Ramos (cell line): ENCODE measurements at regions not wholly inside any gene's neighbourhood (a gene's known extent, or its start where the extent isn't known, plus 50 kb on each side); places are given as distances from the start of the nearest gene placed in this dataset.
"Not testable (repeated sequence)": the region's sequence is repeated elsewhere in the genome, so short reads cannot be mapped to it uniquely, and the experiment has no call there.

Experiments
- in situ Hi-C: fragments of 300-500 bp; cut with MboI; formaldehyde crosslinking; loops from one replicate; pipeline ENCODE4 v1.14.3; 2022; ENCODE audit warnings: low sequenced_read_pairs; ENCODE audit not compliant: unreplicated experiment

DNA sequence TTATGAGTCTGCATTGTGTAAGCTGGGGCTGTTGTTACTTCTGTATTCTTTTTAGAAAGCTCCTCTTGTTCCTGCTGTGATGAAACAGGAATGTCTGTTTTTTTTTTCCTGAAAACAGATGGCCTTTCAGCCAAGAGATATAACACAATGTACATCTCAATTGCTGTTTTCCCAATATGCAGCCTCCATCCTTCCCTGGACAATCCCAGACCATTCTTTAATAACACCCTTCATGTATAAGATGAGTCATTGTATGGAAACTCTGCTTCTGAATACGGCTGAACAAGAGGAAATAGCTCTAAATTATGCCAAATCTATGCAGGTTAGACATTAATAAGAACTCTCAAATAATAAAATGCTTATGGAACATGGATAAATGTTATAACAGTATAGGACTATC is 60.2 kb upstream of the LRRC4C start:
- in situ Hi-C loops = no loop called here

DNA sequence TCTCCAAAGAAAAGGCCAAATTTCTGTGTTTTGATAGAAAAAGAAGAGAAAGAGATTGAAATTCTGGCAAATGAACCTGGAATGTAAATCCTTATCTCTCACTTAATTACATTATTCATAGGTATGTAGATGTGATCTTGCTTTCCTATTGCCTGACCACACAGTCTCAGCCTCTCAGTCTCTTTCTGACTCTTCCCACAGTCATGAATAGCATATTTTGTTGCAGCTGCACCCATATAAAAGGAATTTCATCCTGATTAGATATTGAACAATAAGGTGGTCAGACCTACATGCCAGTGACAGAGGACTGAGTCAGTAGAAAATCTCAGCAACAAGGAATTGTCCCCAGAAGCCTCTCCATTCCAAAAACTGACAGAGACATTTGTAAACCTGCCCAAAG is 62.9 kb upstream of the LRRC4C start:
- in situ Hi-C loops = no loop called here

DNA sequence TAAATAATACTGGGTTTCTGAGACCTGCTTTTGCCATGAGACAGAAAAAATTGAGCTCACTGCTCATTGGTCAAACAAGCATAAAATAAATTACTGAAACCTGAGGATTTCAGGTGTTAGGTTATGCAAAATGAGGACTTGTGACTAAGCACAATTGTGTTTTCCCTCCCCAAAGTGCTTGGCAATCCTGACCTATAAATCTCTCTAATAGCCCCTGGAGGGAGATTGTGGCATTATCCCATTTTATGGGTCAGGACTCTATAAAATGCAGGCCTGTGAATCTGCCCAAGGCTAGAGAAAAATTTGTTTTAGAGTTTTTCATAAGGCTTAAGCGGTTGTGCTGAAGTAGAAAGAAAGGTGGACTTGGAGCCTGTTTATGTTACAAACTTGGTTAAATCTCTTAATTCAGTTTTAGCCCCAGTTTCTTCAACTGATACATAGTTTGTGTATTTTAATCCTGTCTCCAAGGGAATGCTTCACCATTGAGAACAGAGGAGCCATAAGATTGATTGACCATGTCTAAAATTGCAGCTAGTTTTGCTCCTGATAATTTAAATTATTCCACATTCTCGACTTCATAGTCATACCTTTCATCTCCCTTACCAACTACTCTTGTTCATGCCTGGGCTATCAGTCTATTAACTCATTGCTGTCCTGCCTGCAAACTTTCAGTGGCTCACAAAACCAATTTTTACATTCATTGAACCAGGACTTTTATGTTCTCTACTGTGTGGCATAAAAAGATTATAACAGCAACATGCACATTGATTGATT is 63.6 kb upstream of the LRRC4C start:
- in situ Hi-C loops = no loop called here

DNA sequence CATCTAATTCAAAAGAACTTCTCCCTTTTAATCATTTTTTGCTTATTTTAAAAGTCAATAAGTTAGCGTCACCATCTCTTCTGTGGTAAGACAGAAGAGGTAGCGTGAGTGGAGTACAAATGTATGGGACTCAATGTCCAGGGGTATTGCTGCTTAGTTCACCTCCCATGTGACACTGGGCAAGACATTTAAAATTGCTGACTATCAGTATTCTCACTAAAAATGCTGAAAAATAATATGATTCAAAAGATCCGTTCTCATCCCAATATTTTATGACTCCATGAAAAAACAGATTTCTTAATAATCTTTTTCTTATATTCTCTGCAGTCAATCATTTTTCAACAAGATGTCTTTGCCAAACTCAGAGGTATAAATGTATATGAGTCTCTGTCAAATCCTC is 68.1 kb upstream of the LRRC4C start:
- in situ Hi-C loops = no loop called here

DNA sequence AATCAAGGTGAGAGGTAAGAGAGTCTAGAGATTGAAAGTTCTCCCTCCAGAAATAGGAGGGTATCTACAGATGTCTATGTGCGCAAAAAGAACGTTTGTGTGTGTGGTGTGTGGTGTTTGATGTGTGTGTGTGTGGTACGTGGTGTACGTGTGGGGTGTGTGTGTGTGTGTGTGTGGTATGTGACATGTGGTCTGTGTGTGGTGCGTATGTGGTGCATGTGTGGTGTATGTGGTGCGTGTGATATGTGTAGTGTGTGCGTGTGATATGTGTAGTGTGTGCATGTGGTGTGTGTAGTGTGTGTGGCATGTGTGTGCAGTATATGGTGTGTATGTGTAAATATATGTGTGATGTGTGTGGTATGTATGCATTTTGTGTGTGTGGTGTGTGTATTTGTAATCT is 73.0 kb upstream of the LRRC4C start:
- in situ Hi-C loops = no loop called here

DNA sequence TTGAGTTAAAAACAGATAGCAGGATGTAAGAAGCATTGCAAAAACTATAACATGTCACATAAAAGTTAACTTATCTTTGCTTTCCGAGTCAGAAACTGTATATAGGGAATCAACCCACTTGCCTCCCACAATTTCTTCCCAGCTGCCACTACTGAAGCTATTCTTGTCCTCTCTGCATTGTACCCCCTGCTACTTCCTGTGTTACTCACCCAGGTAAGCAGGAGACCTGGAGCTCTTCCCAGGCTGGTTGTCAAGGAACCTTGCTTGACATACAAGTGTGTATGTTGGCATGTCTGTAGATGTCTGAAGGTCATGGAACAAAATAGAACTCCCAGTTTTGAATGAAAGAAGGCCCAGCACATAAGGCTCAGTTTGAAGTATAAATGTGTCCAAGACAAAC is 74.3 kb upstream of the LRRC4C start:
- in situ Hi-C loops = no loop called here

DNA sequence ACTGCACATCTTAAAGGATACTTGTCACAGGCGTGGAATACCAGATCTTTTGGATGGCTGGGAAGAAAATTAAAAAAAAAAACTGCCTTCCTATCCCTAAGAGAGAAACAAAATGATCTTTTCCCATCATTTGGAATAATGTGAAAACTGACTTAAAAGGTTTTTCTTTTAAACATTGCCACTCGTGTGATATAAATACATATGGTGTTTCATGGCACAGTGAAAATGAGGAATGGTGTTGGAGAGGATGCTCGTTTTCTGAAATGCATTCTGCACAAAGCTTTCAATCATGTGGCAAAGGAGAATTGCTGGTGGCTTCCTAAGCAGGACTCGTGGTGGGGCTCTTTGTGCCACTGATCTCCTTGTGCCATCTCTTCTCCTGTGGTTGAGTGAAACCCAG is 74.9 kb upstream of the LRRC4C start:
- in situ Hi-C loops = no loop called here

DNA sequence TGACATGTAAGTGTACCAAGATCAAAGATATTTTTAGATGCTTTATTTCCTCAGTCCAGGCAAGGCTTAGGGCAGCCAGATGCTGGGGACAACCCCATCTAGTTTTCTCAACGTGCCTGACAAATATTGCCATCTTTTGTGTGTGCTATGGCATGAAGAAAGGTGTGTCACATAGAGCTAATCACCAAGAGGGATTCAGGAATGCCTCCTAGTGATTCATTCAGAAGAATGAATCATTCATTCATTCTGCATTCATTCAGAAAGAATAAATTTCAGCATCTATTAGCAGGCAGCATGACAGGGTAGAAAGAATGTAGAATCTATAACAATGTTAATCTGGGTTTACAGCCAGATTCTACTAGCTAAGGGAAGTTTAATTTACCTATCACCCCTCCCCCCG is 75.4 kb upstream of the LRRC4C start:
- in situ Hi-C loops = no loop called here

DNA sequence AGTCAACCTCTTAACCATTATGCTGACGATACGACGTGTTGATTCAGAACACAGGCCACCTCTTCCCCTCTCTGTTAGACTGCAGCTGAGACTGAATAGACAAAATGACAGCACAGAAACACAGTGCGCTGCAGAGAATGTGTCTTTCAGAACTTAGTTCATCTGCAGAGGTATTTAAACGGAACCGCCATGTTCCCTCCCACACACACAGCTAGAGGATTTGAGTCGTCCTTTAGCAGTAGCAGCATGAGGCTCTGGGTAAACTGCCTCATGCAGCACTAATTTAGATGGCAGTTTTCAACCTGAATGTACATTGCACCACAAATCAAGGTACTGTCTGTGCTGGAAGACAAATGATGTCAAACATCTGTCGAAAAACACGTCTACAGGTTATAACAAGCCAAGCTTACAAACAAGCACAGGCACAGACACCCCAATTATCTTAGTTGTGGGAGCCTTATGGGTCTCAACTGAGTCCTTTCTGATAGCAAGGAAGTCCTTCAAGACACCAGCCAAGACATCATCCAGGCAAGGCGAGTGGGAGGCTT is 76.6 kb upstream of the LRRC4C start:
- in situ Hi-C loops = no loop called here

DNA sequence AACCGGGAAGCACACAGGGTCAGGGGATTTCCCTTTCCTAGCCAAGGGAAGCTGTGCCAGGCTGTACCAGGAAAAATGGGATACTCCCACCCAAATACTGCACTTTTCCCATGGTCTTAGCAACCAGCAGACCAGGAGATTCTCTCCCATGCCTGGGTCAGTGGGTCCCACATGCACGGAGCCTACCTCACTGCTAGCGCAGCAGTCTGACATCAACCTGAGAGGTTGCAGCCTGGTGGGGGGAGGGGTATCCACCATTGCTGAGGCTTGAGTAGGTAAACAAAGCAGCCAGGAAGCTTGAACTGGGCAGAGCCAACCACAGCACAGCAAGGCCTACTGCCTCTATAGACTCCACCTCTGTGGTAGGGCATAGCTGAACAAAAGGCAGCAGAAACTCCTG is 85.5 kb upstream of the LRRC4C start:
- in situ Hi-C loops = not testable (repeated sequence)

DNA sequence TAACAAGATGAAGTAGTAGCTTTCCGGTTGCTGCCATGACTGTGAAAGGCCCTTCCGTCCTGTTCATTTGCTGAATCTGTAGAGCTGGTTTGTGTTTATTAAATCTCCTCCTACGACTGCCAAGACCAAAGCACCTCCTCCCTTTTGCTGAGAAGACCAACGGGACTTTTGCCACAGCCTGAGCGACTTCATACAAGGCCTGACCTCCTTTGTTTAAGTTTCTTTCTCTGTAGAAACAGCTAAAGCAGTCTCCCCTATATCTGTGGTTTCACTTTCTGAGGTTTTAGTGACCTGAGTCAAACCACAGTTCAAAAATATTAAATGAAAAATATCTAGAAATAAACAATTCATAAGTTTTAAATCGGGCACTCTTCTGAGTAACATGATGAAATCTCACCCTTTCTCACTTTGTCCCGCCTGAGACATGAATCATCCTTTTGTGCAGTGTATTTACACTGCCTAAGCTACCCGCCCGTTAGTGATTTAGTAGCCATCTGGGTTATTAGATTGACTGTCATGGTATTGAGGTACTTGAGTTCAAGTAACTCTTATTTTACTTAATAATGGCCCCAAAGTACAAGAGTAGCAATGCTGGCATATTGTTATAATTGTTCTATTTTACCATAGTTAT is 119.1 kb upstream of the LRRC4C start:
- in situ Hi-C loops = no loop called here

DNA sequence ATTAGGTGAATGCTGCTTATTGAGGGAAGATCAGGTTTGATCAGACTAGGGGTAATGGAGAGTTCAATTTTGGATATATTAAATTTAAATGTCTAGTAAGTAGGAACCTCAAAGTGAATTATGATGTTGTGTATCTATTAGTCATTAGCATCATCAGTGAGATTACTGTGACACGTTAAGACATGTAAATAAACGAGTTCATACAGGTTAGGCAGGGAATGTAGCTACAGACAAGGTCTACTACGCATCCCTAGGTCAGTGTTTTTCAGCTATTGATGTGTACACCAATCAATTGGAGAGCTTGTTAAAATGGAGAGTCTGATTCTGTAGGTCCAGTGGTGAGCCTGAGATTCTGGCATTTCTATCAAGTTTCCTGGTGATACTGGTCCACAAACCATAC is 120.1 kb upstream of the LRRC4C start:
- in situ Hi-C loops = no loop called here

DNA sequence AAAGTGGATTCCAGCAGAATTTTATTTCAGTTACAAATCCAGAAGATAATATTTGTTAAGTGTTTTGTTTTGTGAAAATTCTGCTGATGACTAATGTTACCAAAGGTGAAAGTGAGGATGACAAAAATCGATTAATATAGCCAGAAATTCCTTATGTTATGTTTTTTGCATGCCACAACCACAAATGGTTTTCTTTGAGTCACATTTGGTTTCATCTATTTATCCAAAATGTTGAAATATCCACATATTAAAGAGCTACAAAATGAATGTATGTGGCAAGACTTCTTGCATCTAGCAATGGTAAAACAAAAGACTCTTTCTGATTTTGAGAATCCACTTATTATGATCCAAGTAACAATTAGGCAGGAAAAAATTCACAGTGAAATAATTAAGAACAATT is 150.1 kb upstream of the LRRC4C start:
- in situ Hi-C loops = no loop called here

DNA sequence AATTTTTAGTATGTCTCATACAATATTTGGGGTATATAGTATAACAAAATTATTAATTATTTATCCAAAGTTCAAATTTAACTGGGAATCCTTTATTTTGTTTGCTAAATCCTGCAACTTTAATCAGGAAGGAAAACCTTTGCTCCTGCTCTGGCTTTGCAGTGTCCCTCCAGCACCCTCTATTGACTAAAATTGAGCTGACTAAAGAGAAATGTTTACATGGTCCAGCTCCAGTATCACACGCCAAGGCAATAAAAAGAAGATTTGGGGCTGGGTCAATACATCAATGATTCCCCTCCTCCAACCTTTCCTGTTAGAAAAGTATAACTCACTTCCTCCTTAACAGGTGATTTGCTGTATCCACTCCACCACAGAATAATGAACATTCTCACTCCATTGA is 153.0 kb upstream of the LRRC4C start:
- in situ Hi-C loops = no loop called here

DNA sequence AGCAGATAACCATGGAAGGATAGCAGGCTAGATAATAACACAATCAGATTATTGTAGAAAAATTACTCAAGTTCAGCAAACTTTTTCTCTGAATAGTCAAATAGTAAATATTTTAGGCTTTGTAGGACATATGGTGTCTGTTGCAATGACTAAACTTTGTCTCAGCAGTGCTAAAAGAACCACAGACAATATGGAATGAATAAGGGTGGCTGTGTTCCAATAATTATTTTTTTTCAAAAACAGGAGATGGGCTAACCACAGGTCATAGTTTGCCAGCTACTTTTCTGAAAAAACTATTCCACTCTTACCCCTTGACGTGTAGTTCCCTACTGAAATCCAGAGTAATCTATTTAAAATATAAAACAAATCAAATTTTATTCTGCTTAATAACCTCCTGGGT is 153.9 kb upstream of the LRRC4C start:
- in situ Hi-C loops = no loop called here

DNA sequence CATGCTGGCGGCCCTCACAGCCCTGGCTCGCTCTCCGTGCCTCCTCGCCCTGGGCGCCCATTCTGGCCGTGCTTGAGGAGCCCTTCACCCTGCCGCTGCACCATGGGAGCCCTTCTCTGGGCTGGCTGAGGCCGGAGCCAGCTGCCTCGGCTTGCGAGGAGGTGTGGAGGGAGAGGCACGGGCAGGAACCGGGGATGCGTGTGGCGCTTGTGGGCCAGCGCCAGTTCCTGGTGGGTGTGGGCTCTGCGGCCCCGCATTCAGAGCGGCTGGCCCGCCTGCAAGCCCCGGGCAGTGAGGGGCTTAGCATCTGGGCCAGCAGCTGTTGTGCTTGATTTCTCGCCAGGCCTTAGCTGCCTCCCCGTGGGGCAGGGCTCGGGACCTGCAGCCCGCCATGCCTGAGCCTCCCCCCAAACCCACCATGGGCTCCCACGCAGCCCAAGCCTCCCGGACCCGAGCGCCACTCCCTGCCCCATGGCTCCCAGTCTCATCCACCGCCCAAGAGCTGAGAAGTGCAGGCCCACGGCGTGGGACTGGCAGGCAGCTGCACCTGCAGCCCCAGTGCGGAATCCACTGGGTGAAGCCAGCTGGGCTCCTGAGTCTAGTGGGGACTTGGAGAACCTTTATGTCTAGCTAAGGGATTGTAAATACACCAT is 163.4 kb upstream of the LRRC4C start:
- in situ Hi-C loops = no loop called here

DNA sequence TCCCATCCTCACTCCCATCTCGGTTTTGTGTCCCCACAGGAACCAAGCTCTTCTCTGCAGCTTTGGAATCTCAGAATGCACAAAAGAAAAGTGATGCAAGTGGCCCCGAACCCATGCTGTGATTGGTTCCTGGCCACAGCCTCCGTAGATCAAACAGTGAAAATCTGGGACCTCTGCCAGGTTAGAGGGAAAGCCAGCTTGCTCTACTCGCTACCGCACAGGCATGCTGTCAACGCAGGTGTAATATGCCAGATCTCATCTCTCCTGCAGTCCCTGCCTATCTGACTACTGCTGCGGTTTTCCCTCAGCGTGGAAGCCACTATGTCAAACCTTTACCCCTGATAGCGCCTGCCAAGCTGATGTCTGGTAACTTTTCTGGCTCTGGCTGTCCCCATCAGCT is 200.5 kb upstream of the LRRC4C start:
- in situ Hi-C loops = no loop called here

DNA sequence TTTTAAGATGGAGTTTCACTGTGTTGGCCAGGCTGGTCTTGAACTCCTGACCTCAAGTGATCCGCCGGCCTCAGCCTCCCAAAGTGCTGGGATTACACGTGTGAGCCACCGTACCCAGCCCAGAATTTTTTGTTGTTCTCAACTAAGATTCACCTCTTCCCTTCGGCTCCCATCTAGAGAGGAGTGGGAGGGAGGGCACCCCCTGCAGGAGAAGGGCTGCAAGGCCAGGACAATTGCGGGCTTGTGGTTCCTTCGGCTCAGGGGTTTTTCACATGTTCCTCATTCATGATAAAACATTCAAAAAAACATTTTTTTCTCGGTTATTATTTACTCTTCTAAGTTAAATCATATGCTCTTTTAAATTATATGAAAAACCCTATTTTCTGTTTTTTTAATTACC is 201.1 kb upstream of the LRRC4C start:
- in situ Hi-C loops = no loop called here

DNA sequence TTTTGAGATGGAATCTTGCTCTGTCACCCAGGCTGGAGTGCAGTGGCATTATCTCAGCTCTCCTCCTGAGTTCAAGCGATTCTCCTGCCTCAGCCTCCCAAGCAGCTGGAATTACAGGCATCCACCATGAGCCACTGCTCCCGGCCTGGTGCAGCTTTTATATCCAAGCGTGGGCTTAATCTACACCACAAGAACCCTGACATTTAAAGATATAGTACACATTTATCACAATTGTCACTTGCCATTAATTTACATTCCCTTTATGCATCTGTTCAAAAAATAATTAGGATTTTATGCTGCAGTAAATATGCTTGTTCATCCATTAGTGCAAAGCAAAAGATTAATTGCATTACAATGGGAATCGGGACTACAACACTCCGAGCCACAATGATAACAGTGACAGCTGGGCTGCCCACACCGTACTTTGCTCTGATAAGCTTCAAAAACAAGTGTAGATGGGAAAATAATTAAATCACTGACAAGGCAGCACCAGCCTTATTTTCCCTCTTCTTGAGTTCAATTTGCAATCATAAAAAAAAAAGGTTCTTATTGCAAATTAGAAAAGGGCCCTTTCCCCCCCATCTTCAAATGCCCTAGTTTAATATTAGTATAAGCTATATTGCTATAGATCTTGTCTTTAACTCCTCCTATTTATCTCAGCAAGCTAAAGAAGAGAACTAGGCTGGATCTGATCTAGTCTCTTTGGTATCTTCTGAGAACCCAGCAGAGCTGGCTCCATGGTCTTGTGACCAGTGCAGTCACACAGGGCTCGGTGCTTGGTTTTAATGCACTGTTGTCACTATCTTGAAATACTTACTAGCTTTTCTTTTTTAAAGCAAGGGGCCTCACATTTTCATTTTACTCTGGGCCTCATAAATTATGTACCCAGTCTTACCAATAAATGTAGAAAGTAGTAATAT is 206.2 kb upstream of the LRRC4C start:
- in situ Hi-C loops = no loop called here

DNA sequence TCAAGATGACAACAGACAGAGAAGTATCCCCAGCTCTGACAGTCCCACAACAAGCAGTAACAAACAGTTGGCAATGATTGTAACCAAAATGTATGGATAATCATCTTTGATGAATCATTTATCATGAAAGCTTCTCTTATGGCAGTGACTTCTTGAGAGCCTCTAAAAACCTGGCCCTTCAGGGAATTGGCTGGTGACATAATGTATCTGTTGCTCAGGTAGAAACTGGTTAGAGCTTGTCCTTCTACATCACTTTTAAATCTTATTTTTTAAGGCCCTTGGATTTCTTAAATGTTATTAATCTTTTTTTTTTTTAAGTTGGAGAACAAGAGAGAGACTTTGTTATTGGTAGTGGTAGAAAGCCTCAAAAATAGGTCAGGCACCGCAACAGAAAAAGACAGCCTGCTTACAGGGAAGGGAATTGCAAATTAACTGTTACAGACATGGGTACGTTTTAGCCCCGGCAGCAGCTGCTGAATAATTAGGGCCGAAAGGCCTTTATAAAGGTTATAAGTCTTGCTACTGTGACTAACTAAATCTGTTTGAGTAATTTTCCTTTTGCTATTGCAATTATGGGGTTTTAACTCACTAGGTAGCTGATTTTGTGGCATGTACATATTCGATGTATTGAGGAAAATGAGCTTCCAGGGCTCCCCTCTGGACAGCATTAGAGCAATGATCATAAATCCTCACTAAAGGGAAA is 207.7 kb upstream of the LRRC4C start:
- in situ Hi-C loops = no loop called here
